GM12874 (cell line): ENCODE measurements at regions not wholly inside any gene's neighbourhood (a gene's known extent, or its start where the extent isn't known, plus 50 kb on each side); places are given as distances from the start of the nearest gene placed in this dataset.

ENCODE experiments used
- CTCF ChIP-seq: IDR thresholded peaks from 2 replicates; pipeline ENCODE4 v1.5.1; 2011; ENCODE audit warnings: low read depth, mild to moderate bottlenecking, control low read depth, low read length, moderate library complexity; ENCODE audit not compliant: insufficient read depth

DNA sequence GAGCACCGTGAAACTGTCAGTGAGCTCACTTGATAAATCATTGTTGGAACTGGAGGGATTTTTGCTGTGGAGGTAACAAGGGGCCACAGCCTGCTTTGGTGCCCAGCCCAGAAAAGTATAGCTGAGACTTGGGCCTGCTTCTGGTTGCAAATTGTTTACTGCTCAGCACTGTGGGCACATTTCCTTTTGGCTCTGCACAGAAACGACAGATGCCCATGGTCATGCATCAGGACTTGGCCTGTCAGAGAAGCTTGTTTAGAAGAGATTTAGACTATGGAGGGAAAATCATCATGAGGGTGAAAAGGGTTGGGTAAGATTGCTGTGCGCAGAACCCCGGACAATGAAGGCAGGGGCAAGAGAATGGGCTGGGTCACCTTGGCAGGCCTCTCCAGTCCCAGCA lies 286.1 kb upstream of the CTNNB1 start:
- no peak for TF ChIP-seq CTCF

DNA sequence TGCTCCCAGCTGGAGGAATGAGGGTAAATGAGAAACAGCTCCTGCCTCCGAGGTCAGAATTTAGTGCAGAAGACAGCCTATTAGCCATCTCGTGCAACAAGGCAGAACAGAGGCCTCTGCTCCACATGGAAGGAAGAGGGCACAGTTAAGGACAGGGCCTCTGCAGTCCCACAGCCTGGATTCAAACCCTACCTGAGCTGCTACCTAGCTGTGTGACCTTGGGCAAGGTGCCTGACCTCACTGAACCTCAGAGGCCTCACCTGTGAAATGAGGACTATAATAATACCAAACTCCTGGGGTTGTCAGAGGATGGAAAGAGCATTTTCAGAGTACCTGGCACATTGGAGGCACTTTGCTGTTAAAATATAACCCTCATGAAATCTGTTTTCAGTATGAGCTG lies 285.7 kb upstream of the CTNNB1 start:
- TF ChIP-seq CTCF, result no peak

DNA sequence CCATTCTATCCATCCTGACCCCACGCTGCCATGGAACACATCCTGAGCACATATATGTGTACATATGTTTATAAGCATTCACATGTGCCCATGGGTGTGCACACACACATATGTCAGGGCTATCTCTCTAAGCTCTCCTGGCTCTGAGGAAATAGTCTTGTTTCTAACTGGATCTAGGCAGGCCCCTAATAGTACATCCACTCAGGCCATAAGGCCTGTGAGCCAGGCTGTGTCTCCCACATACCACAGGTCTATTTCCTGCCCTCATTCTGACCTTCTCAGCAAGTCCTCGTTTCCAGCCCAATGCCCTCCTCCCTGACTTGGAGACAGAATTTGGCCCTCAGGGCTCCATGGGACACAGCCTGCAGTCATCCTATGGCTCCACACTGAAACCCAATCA lies 284.8 kb upstream of the CTNNB1 start:
- TF ChIP-seq CTCF, result no peak

GRCh38 chr3:40915346-40915865 lies 283.9 kb upstream of the CTNNB1 start:
- TF ChIP-seq CTCF, result no peak

DNA sequence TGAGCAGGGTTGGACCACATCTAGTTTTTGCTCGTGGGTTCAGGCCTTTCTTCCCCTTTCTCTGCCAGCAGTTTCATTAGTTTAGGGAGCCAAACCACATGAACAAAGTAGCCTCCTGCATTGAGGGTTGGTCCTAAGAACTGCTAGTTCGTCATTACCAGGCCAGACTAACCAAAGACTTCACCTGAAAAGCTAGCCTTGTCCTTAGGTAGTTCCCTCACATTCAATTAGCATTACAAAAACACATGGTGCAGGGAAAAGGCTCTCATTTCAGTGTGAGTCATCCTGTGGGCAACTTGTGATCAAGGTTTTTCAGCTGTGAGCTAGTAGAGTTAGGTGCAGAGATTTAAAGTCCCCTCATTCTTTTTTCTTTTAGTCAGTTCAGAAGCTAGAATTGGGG lies 279.3 kb upstream of the CTNNB1 start:
- no peak for TF ChIP-seq CTCF

GRCh38 chr3:40921251-40921650 lies 278.1 kb upstream of the CTNNB1 start:
- TF ChIP-seq CTCF, result no peak

DNA sequence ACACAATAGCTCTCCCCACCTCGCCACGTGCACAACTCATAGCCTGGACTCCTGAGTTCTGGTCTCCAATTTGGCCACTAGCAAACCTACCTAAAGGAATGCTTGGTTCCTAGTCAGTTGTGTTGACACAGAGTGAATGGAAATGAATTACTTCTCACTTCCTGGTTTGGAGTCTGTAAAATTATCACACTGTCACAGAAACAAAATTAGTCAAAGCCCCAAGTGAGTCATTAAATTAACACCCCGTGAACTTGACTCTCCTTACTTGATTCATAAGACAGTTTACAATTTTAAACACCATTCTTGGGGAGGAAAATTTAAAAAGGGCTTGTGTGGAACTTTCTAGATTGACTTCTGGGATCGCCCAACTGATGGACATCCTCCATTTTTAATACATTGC lies 276.2 kb upstream of the CTNNB1 start:
- no peak for TF ChIP-seq CTCF

DNA sequence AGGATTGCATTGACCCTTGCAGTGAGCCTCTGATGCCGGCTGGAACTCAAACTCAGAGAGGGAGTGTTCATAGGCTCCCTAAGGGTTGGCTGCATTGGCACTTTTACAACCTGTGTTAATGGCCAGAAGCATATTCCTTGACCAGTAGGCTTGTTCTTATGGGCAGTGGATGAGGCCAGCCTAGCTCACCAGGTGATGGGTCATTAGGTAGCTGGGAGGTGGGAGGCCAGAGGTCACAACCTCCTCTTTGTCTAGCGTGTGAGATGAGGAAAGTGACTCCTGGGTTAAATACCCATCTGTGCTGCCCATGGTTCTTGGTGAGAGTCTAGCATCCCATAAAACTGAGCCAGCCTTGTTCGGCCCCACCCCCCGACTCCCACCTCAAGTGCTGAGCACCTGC lies 275.7 kb upstream of the CTNNB1 start:
- TF ChIP-seq CTCF, result no peak
